ENCODE measurements at regions not wholly inside any gene's neighbourhood (a gene's known extent, or its start where the extent isn't known, plus 50 kb on each side); places are given as distances from the start of the nearest gene placed in this dataset.

DNA sequence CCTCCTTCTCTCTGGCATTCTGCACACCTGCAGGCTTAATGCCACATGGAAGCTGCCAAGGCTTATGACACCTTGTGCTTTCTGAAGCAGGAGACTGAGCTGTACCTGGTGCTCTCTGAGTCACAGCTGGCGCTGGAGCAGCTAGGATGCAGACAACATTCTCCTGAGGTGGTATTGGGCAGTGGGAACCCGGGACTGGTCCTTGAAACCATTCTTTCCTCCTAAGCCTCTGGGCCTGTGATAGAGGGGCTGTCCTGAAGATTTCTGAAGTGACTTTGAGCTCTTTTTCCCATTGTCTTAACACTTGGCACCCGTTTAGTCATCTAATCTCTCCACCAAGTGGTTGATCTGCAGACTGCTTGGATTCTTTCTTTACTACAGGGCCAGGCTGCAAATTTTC is 508.4 kb downstream of the TFEC start:
- TF ChIP-seq PATZ1 (CRISPR knock-in tag; IDR thresholded peaks at IDR 0.05; ENCODE audit: borderline replicate concordance) (no peak), POU6F1 (CRISPR knock-in tag; IDR thresholded peaks at IDR 0.05; ENCODE audit: borderline replicate concordance, low read depth) (no peak), ARNTL (CRISPR knock-in tag; IDR thresholded peaks at IDR 0.05; ENCODE audit: borderline replicate concordance, low read depth) (no peak), ZNF565 (CRISPR knock-in tag; conservative IDR thresholded peaks at IDR 0.05; ENCODE audit: low read depth) (no peak)

Measured in SK-N-SH treated with all-trans-retinoic acid at 6 μM for 48 hours (cell line).